Astrocyte of the spinal cord (primary cell): ENCODE measurements at regions not wholly inside any gene's neighbourhood (a gene's known extent, or its start where the extent isn't known, plus 50 kb on each side); places are given as distances from the start of the nearest gene placed in this dataset.
A peak's percentile ranks its signal among the peaks of the same experiment; 100 is the strongest.
"Not testable (repeated sequence)": the region's sequence is repeated elsewhere in the genome, so short reads cannot be mapped to it uniquely, and the experiment has no call there.

Experiments
- DNase-seq: peaks from one replicate; pipeline ENCODE4 v3.0.0; 2011; ENCODE audit warnings: low read depth, low spot score
- H3K4me3 ChIP-seq: 2 replicates; pipeline ENCODE4 v1.5.1; 2011; ENCODE audit warnings: low read depth, mild to moderate bottlenecking, low read length, moderate library complexity
- CTCF ChIP-seq: IDR thresholded peaks from 2 replicates; pipeline ENCODE4 v1.5.1; 2012; ENCODE audit warnings: low read depth, mild to moderate bottlenecking, low read length, inconsistent platforms
- in situ Hi-C: cut with HindIII; loops from 2 replicates; pipeline ENCODE4 v1.10.0; 2017; ENCODE audit warnings: low sequenced_read_pairs

DNA sequence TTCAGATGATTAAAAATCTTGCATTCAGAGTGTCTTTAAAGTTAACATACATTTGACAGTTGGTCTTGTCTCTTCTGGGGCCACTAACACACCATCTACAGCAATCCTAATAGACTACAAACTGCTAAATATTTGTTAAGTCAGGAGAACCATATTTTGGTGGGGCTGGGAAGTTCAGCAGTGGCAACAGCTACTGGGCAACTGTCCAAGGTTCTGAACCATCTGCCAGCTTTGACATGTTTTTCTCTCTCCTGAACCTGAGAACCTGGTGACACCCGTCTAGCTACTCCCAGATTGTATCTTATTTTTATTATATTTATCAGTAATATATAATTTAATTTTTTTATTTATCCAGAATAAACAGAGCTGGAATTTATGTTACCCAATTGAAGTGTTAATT is 199.0 kb upstream of the DPYD start:
- TF ChIP-seq CTCF: no peak
- peak; percentile 24 for DNase-seq
- in situ Hi-C loops: no loop called here
- no peak overlapping the region for H3K4me3 ChIP-seq

DNA sequence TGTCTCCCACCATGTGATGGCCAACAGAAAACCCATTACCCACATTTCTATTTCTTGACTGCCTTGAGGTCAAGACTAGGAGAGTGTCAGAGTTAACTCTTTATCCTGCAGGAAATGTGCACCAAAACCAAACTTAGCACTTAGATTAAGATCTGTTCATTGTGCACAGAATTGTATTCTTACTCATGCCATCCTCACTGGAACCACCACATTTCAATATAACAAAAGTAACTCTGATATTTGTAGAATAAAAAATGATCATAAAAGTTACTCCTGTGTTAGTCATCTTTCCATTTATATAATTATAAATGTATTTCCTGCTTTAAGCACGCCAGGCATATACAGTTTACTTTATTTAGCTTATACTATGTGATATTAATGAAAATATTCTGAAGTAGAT is 193.0 kb upstream of the DPYD start:
- in situ Hi-C loops: no loop called here
- H3K4me3 ChIP-seq: no peak overlapping the region
- no peak for DNase-seq
- no peak for TF ChIP-seq CTCF

DNA sequence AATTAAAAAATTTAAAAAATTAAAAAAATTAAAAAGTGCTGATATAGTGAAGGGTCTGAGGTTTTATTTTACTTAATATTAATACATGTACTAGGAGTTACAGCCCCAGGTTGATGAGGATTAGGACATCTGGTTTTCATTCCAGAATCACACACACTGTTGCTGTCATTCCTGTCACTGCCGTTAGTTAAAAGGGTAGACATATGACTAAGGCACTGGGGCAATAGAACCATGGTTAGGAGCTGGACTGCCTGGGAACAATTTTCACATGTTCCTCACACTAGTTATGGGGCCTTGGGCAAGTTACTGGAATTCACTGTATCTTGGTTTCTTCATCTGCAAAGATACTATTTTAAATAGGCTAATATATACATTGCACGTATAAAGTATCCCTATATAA is 191.8 kb upstream of the DPYD start:
- DNase-seq: no peak
- TF ChIP-seq CTCF: no peak
- H3K4me3 ChIP-seq: no peak overlapping the region
- in situ Hi-C loops: no loop called here

DNA sequence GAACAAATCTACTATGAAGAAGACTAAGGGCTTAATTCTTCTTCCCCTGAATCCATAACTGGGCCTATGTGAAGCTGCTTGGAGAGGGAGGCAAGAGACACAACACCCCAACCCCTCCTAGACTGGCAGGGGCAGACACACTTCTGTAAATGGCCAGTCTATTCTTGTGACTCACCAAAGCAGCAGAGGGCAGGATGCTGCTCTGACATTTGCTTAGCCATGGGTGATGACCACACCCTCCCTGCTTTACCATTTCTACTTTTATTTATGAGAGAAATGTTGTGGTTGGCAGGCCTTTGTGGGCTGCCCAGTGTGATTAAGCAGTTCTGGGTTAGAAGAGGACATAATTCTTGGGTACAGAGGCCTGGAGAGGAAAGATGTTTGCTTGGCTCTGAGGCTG is 189.8 kb upstream of the DPYD start:
- peak; percentile 75 for DNase-seq
- in situ Hi-C loops: no loop called here
- no peak for TF ChIP-seq CTCF
- H3K4me3 ChIP-seq: no peak overlapping the region

- DNase-seq, H3K4me3 ChIP-seq, in situ Hi-C loops: not testable (repeated sequence)
These were observed 187.5 kb upstream of the DPYD start for GRCh38 chr1:98108378-98108777.

GRCh38 chr1:98107256-98107655 is 186.4 kb upstream of the DPYD start:
- in situ Hi-C loops: no loop called here
- DNase-seq: no peak
- H3K4me3 ChIP-seq: no peak overlapping the region
- TF ChIP-seq CTCF: no peak

GRCh38 chr1:98104289-98104688 is 183.5 kb upstream of the DPYD start:
- H3K4me3 ChIP-seq: no peak overlapping the region
- peak; percentile 82 for DNase-seq
- TF ChIP-seq CTCF: no peak
- in situ Hi-C loops: no loop called here
